Left lung (tissue), 4 donors: ENCODE measurements at regions not wholly inside any gene's neighbourhood (a gene's known extent, or its start where the extent isn't known, plus 50 kb on each side); places are given as distances from the start of the nearest gene placed in this dataset.

Experiments used
- ATAC-seq: fragments of 200-7000 bp; cut with Tn5 transposase; one replicate; pipeline ENCODE4 v1.9.1; 2020; ENCODE audit warnings: moderate library complexity
- DNase-seq, 4 donors: peaks; one replicate each; pipeline ENCODE4 v3.0.0-alpha.2; 2013 to 2020
- H3K27ac ChIP-seq, 2 donors: fragments of 200-600 bp; sonication (generic) in 1 of 2; one replicate each; pipeline versions ENCODE4 v1.5.0 to v1.8.0; 2020 to 2021
- H3K27me3 ChIP-seq, 2 donors: fragments of 200-600 bp; sonication (generic) in 1 of 2; one replicate each; pipeline versions ENCODE4 v1.5.0 to v1.8.0; 2020 to 2021
- H3K36me3 ChIP-seq, 2 donors: fragments of 200-600 bp; sonication (generic) in 1 of 2; one replicate each; pipeline versions ENCODE4 v1.5.0 to v1.8.0; 2020 to 2021
- H3K4me1 ChIP-seq, 2 donors: fragments of 200-600 bp; one replicate each; pipeline ENCODE4 v1.8.0; 2021
- H3K4me3 ChIP-seq, 2 donors: fragments of 200-600 bp; sonication (generic) in 1 of 2; one replicate each; pipeline versions ENCODE4 v1.5.0 to v1.8.0; 2020 to 2021; ENCODE audit warnings: mild to moderate bottlenecking in 1 of 2
- H3K9me3 ChIP-seq, 2 donors: fragments of 200-600 bp; sonication (generic) in 1 of 2; one replicate each; pipeline versions ENCODE4 v1.5.0 to v1.8.0; 2020 to 2021
- intact Hi-C, 2 donors: fragments of 100-400 bp; cut with DNase I; formaldehyde crosslinking; loops; one replicate each; pipeline versions ENCODE4 v1.11.2 to v1.14.2; 2022
- TF ChIP-seq, protein P1 (sequence below), 2 donors: fragments of 200-600 bp; sonication (generic) in 1 of 2; IDR thresholded peaks; one replicate each; pipeline versions ENCODE4 v1.5.0 to v1.8.0; 2021; ENCODE audit warnings: antibody characterized with exemption in 2 of 2
- donor health status: DM: no; HTN: yes; CAD: no.
- donor health status: DM: no; HTN: no; CAD: no.

DNA sequence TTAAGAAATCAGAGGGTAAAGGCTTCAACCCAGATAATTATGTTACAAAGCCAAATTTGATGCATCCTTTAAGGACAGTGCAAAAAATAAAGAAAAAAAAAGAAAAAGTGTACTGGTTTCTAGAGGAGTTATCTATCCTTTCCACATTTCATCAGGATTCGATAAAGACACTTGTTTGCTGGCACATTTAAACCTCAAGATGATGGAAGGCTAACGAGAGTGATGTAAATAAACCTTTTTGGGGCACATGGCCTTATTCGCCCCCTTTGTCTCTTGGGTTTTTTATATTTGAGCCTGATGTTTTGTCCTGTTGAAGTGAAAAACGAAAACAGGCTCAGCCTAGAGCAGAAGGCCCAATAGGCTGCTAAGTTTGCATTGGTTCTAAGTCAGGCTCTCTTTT lies 416.5 kb downstream of the TAF11L14 start:
- no peak overlapping the region for H3K27ac ChIP-seq
- no peaks in the 10 kb centered on the region for H3K4me1 ChIP-seq
- intact Hi-C loops: no loop called here
- TF ChIP-seq, protein P1, sequence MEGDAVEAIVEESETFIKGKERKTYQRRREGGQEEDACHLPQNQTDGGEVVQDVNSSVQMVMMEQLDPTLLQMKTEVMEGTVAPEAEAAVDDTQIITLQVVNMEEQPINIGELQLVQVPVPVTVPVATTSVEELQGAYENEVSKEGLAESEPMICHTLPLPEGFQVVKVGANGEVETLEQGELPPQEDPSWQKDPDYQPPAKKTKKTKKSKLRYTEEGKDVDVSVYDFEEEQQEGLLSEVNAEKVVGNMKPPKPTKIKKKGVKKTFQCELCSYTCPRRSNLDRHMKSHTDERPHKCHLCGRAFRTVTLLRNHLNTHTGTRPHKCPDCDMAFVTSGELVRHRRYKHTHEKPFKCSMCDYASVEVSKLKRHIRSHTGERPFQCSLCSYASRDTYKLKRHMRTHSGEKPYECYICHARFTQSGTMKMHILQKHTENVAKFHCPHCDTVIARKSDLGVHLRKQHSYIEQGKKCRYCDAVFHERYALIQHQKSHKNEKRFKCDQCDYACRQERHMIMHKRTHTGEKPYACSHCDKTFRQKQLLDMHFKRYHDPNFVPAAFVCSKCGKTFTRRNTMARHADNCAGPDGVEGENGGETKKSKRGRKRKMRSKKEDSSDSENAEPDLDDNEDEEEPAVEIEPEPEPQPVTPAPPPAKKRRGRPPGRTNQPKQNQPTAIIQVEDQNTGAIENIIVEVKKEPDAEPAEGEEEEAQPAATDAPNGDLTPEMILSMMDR (IDR thresholded peaks at IDR 0.05): no peak
- no peak for DNase-seq
- no peak overlapping the region for H3K4me3 ChIP-seq
- H3K27me3 ChIP-seq: no peaks in the 10 kb centered on the region
- no peak for ATAC-seq
- no peaks in the 10 kb centered on the region for H3K36me3 ChIP-seq
- H3K9me3 ChIP-seq: no peaks in the 10 kb centered on the region

DNA sequence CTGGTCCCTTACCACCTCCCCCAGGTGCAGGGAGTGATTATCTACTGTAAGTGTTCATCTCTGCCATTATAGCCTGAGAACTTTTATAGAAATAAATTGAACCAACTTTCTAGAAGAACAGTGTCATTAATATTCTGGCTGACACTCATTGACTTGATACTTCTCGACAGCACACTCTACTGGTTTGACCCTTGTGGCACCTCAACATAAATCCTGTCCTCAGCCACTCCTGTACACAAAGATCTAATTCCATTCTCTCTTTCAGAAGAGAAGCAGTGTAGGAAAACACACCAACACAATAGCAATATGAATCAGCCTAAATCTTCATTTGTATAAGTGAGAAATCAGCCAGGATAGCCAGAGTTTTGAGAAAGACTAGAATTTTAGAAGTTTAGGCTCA lies 417.7 kb downstream of the TAF11L14 start:
- Histone ChIP-seq H3K36me3 (no peaks in the 10 kb centered on the region), H3K27me3 (no peaks in the 10 kb centered on the region), H3K9me3 (no peaks in the 10 kb centered on the region), H3K27ac (no peak overlapping the region), H3K4me3 (no peak overlapping the region), H3K4me1 (no peaks in the 10 kb centered on the region)
- no peak for DNase-seq
- ATAC-seq: no peak
- intact Hi-C loops: no loop called here
- TF ChIP-seq, protein P1 (IDR thresholded peaks at IDR 0.05): no peak

DNA sequence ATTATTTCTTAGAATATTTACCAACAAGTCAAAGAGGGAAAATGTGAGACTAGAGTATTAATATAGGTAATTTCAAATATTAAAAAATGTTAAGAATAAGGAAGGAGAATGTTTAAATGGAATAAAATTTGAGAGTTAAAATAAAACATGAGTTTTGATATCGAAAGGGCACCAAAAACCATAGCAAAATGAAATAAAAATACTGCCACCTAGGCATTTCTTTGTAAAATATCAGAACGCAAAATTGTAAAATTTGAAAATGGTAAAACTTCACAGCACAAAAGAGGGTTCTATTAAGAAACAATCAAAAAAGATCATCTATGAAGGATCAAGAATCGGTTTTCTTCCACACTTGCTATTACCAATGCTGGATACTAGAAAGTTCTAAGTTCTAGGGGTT lies 418.3 kb downstream of the TAF11L14 start:
- no peak for ATAC-seq
- intact Hi-C loops: no loop called here
- TF ChIP-seq, protein P1 (IDR thresholded peaks at IDR 0.05): no peak

DNA sequence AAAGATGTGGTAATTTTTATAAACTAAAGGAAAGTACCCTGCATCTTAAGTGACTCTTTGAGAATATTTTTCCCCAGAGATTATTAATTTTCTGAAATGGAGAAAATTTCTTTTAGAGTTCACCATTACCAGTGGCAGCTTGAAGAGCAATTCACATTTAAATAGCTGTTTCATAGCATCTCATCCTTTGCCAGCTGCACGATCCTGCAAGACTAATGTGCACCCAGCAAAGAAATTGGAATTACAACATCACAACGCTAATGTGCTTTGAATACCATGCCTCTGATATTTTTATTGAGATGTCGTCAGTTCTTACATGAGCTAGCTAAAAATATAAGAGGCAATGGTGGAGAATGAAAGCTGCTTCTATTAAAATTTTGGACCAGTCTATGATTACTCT lies 423.5 kb downstream of the TAF11L14 start:
- DNase-seq (no peak), ATAC-seq (no peak)
- H3K27me3 ChIP-seq: no peaks in the 10 kb centered on the region
- no peaks in the 10 kb centered on the region for H3K36me3 ChIP-seq
- H3K9me3 ChIP-seq: peaks cover 0 to 3% of the 10 kb centered on the region in 2 donors
- H3K27ac ChIP-seq: no peak overlapping the region
- H3K4me3 ChIP-seq: no peak overlapping the region
- TF ChIP-seq, protein P1 (IDR thresholded peaks at IDR 0.05): no peak
- intact Hi-C loops: no loop called here
- H3K4me1 ChIP-seq: no peaks in the 10 kb centered on the region

More for the DNA sequence above, 418.3 kb downstream of the TAF11L14 start:
- Histone ChIP-seq H3K4me1 (no peaks in the 10 kb centered on the region), H3K36me3 (no peaks in the 10 kb centered on the region), H3K27me3 (no peaks in the 10 kb centered on the region), H3K27ac (no peak overlapping the region), H3K4me3 (no peak overlapping the region), H3K9me3 (no peaks in the 10 kb centered on the region)
- DNase-seq: no peak

DNA sequence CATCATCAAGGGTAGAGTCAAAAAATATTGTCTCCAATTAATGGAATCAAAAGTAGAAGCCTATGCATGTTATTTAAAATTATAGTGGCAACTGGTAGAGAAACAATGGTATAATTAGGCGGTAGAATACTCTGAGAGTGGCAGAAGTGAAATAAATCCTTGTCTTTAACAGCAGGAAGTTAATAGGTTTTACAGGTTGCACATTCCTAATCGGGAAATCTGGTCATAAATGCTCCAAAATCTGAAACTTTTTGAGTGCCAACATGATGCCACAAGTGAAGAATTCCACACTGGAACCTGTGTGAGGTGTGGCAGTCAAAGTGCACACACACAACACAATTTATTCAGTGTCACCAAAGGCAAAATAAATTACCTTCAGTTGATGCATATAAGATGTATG lies 433.4 kb downstream of the TAF11L14 start:
- DNase-seq (no peak), ATAC-seq (no peak)
- Histone ChIP-seq H3K4me3 (no peak overlapping the region), H3K9me3 (peaks cover 0 to 2% of the 10 kb centered on the region in 2 donors), H3K36me3 (no peaks in the 10 kb centered on the region), H3K4me1 (no peaks in the 10 kb centered on the region), H3K27me3 (no peaks in the 10 kb centered on the region), H3K27ac (no peak overlapping the region)
- TF ChIP-seq, protein P1 (IDR thresholded peaks at IDR 0.05): no peak
- intact Hi-C loops: no loop called here
